GM12878 (cell line): ENCODE measurements at regions not wholly inside any gene's neighbourhood (a gene's known extent, or its start where the extent isn't known, plus 50 kb on each side); places are given as distances from the start of the nearest gene placed in this dataset.

Experiments used
- ATAC-seq: fragments of 200-7000 bp; cut with Tn5 transposase; 3 replicates; pipeline ENCODE4 v1.9.1; 2020; ENCODE audit warnings: mild to moderate bottlenecking, moderate library complexity
- BruUV-seq: library from RNA; stranded (reverse); fragments of 400-500 nt; replicated peaks from 2 replicates; lab custom pipeline; 2021; lab: Mats Ljungman, UMichigan
- CTCF ChIA-PET: fragments of 300-600 bp; sonication (Branson Sonifier 250); formaldehyde crosslinking; extraction: SDS; loops from one replicate; lab custom pipeline; 2021; ENCODE audit warnings: inconsistent platforms; lab: Yijun Ruan, JAX
- POLR2A ChIA-PET: fragments of 350-600 bp; formaldehyde crosslinking; extraction: SDS; loops from one replicate; lab custom pipeline; 2021; ENCODE audit warnings: inconsistent platforms; lab: Charles Lee
- RAD21 ChIA-PET: fragments of 300-600 bp; sonication (Branson Sonifier 250); formaldehyde crosslinking; loops from one replicate; lab custom pipeline; 2023; ENCODE audit warnings: antibody characterized with exemption; ENCODE audit not compliant: unreplicated experiment; lab: Charles Lee
- SMC1A ChIA-PET: fragments of 300-600 bp; sonication (Branson Sonifier 250); formaldehyde crosslinking; loops from one replicate; lab custom pipeline; 2023; ENCODE audit not compliant: unreplicated experiment, uncharacterized antibody; lab: Charles Lee
- DNase-seq: peaks from one replicate; pipeline ENCODE4 v3.0.0-alpha.2; 2011; ENCODE audit warnings: low read depth, low spot score
- FAIRE-seq: peaks from 3 replicates; lab custom pipeline; 2011; peaks lifted over from hg19 to GRCh38; lab: Jason Lieb, UNC
- H2AFZ ChIP-seq: 2 replicates; pipeline ENCODE4 v1.6.0; 2011; ENCODE audit warnings: low read depth, low read length, control low read depth; ENCODE audit not compliant: control insufficient read depth
- H3K27ac ChIP-seq: 2 replicates; pipeline ENCODE4 v1.5.1; 2011; ENCODE audit warnings: control low read depth; ENCODE audit not compliant: control insufficient read depth, insufficient read depth
- H3K27me3 ChIP-seq, 2 experiments: replicated peaks in 1 of 2; 2 replicates each; pipeline versions ENCODE4 v1.6.0 to v1.6.1; 2011; ENCODE audit warnings: low read length in 1 of 2; ENCODE audit not compliant: control insufficient read depth in 2 of 2, insufficient read depth in 2 of 2
- H3K36me3 ChIP-seq, 2 experiments: 2 replicates each; pipeline ENCODE4 v1.5.1; 2011; ENCODE audit warnings: low read length in 1 of 2; ENCODE audit not compliant: control insufficient read depth in 2 of 2, insufficient read depth in 2 of 2
- H3K4me1 ChIP-seq: 2 replicates; pipeline ENCODE4 v1.6.1; 2011; ENCODE audit warnings: mild to moderate bottlenecking, low read length, moderate library complexity, mixed read lengths; ENCODE audit not compliant: control insufficient read depth, insufficient read depth
- H3K4me2 ChIP-seq: 2 replicates; pipeline ENCODE4 v1.6.0; 2011; ENCODE audit warnings: control low read depth; ENCODE audit not compliant: control insufficient read depth, insufficient read depth
- H3K4me3 ChIP-seq: fragments of 200-600 bp; sonication (generic); 2 replicates; pipeline ENCODE4 v1.5.1; 2016
- H3K79me2 ChIP-seq: 2 replicates; pipeline ENCODE4 v1.6.0; 2011; ENCODE audit warnings: low read length; ENCODE audit not compliant: control insufficient read depth, insufficient read depth
- H3K9ac ChIP-seq: 2 replicates; pipeline ENCODE4 v1.8.0; 2011; ENCODE audit warnings: low read length, control low read depth, mixed read lengths; ENCODE audit not compliant: control insufficient read depth, insufficient read depth
- H3K9me3 ChIP-seq: replicated peaks from 3 replicates; pipeline ENCODE4 v1.5.1; 2011; ENCODE audit warnings: mild to moderate bottlenecking, low read length; ENCODE audit not compliant: control insufficient read depth, insufficient read depth
- H4K20me1 ChIP-seq: 2 replicates; pipeline ENCODE4 v1.6.0; 2011; ENCODE audit not compliant: control insufficient read depth, insufficient read depth
- BACH1 ChIP-seq: fragments of 450-650 bp; IDR thresholded peaks from 2 replicates; pipeline ENCODE4 v1.6.1; 2017; ENCODE audit warnings: mild to moderate bottlenecking, borderline replicate concordance
- CBX5 ChIP-seq: sonication (generic); IDR thresholded peaks from 2 replicates; pipeline ENCODE4 v1.6.1; 2016; ENCODE audit warnings: low read depth, moderate library complexity, mild to moderate bottlenecking, inconsistent platforms
- DPF2 ChIP-seq: fragments of 450-650 bp; IDR thresholded peaks from 2 replicates; pipeline ENCODE4 v1.6.1; 2017; ENCODE audit warnings: mild to moderate bottlenecking
- ESRRA ChIP-seq: IDR thresholded peaks from 2 replicates; pipeline ENCODE4 v1.6.1; 2012; ENCODE audit warnings: mild to moderate bottlenecking, low read length, improper control_type of control experiment
- FOXM1 ChIP-seq: IDR thresholded peaks from 2 replicates; pipeline ENCODE4 v1.6.1; 2012; ENCODE audit warnings: low read depth, mild to moderate bottlenecking, inconsistent platforms, low read length, moderate library complexity
- PAX5 ChIP-seq: IDR thresholded peaks from 2 replicates; pipeline ENCODE4 v1.6.1; 2011; ENCODE audit warnings: low read depth, low read length, borderline replicate concordance
- PBX3 ChIP-seq: IDR thresholded peaks from 2 replicates; pipeline ENCODE4 v1.6.1; 2011; ENCODE audit warnings: mild to moderate bottlenecking, low read depth, low read length, moderate library complexity; ENCODE audit not compliant: insufficient replicate concordance
- PKNOX1 ChIP-seq: fragments of 450-650 bp; IDR thresholded peaks from 2 replicates; pipeline ENCODE4 v1.6.1; 2016; ENCODE audit warnings: mild to moderate bottlenecking
- SREBF1 ChIP-seq: IDR thresholded peaks from 2 replicates; pipeline ENCODE4 v1.6.1; 2012; ENCODE audit warnings: mild to moderate bottlenecking, low read length
- TARDBP ChIP-seq: IDR thresholded peaks from 2 replicates; pipeline ENCODE4 v1.6.1; 2016; ENCODE audit warnings: borderline replicate concordance
- TCF3 ChIP-seq: IDR thresholded peaks from 2 replicates; pipeline ENCODE4 v1.6.1; 2012; ENCODE audit warnings: low read depth, mild to moderate bottlenecking, low read length, borderline replicate concordance; ENCODE audit not compliant: insufficient read depth
- TCF7 ChIP-seq: IDR thresholded peaks from 2 replicates; pipeline ENCODE4 v1.6.1; 2014; ENCODE audit warnings: antibody characterized with exemption, borderline replicate concordance
- ZBTB4 ChIP-seq: fragments of 450-650 bp; formaldehyde crosslinking; IDR thresholded peaks from 2 replicates; pipeline ENCODE4 v1.4.0; 2022; ENCODE audit warnings: mild to moderate bottlenecking, moderate library complexity
- in situ Hi-C: fragments of 300-500 bp; cut with MboI; formaldehyde crosslinking; loops from 9 replicates; pipeline ENCODE4 v1.14.3; 2018; ENCODE audit warnings: mixed read lengths
- intact Hi-C: fragments of 100-400 bp; cut with micrococcal nuclease; formaldehyde crosslinking; loops from one replicate; pipeline ENCODE4 v1.14.2; 2022; ENCODE audit not compliant: unreplicated experiment

GRCh38 chr2:172372436-172372835 lies 55.0 kb upstream of the ITGA6 start:
- intact Hi-C loops = no loop called here
- no peaks in the 10 kb centered on the region for H3K36me3 ChIP-seq
- CTCF ChIA-PET = no interaction called here
- H3K27me3 ChIP-seq = peaks cover 0 to 2% of the 10 kb centered on the region in 2 experiments; a peak in 1 of 4 replicates
- H3K9ac ChIP-seq = no peak overlapping the region
- H3K4me1 ChIP-seq = no peaks in the 10 kb centered on the region
- ATAC-seq = no peak
- RAD21 ChIA-PET = no interaction called here
- no peaks in the 10 kb centered on the region for H4K20me1 ChIP-seq
- H2AFZ ChIP-seq = no peak overlapping the region
- SMC1A ChIA-PET = no interaction called here
- no peaks in the 10 kb centered on the region for H3K9me3 ChIP-seq
- no peaks in the 10 kb centered on the region for H3K79me2 ChIP-seq
- POLR2A ChIA-PET = no interaction called here
- no peak for DNase-seq
- H3K27ac ChIP-seq = no peak overlapping the region
- no peak for FAIRE-seq
- TF ChIP-seq TARDBP = no peak
- no peak for TF ChIP-seq BACH1
- TF ChIP-seq PKNOX1 = no peak
- TF ChIP-seq PBX3 = no peak
- TF ChIP-seq FOXM1 = no peak
- TF ChIP-seq TCF3 = no peak
- TF ChIP-seq ESRRA = no peak
- no peak for TF ChIP-seq PAX5
- no peak for TF ChIP-seq SREBF1
- TF ChIP-seq ZBTB4 (CRISPR knock-in tag) = no peak
- TF ChIP-seq TCF7 = no peak
- TF ChIP-seq DPF2 = no peak
- TF ChIP-seq CBX5 = no peak
- no peak overlapping the region for H3K4me3 ChIP-seq
- BruUV-seq = no TSS peak
- no peak overlapping the region for H3K4me2 ChIP-seq
- in situ Hi-C loops = no loop called here
